ENCODE measurements at regions not wholly inside any gene's neighbourhood (a gene's known extent, or its start where the extent isn't known, plus 50 kb on each side); places are given as distances from the start of the nearest gene placed in this dataset.

DNA sequence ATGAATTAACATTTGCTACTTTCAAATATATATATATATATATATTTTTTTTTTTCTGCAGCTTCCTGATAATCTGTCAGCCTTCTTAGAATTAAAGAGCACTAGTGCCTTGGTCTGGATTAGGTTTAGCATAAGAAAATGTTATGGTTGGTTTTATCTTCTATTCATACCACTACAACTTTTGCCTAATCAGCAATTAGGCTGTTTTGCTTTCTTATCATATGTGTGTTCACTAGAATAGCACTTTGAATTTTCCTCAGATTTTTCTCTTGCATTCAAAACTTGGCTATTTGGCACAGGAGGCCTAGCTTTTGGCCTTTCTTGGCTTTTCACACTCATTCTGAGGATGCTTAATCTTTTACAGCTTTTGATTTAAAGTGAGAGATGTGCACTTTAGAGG lies 1468.1 kb downstream of the PCDH9 start:
- Mint-ChIP-seq H3K27ac (ENCODE audit: unreplicated experiment) (no peak overlapping the region), H3K4me3 (ENCODE audit: unreplicated experiment) (no peak overlapping the region), H3K9me3 (ENCODE audit: unreplicated experiment) (peaks cover 28% of the 10 kb centered on the region), H3K4me1 (ENCODE audit: unreplicated experiment) (no peaks in the 10 kb centered on the region), H3K27me3 (ENCODE audit: unreplicated experiment) (no peaks in the 10 kb centered on the region), H3K36me3 (ENCODE audit: unreplicated experiment) (peaks cover 5% of the 10 kb centered on the region)
- no peak for TF ChIP-seq CTCF (IDR thresholded peaks at IDR 0.05)
- no peak for DNase-seq (ENCODE audit: extremely low spot score, unreplicated experiment)

- TF ChIP-seq CTCF (IDR thresholded peaks at IDR 0.05): no peak
- H3K4me3 Mint-ChIP-seq (ENCODE audit: unreplicated experiment): no peak overlapping the region
- H3K9me3 Mint-ChIP-seq (ENCODE audit: unreplicated experiment): peaks cover 37% of the 10 kb centered on the region
- H3K36me3 Mint-ChIP-seq (ENCODE audit: unreplicated experiment): peaks cover 10% of the 10 kb centered on the region
- H3K27me3 Mint-ChIP-seq (ENCODE audit: unreplicated experiment): no peaks in the 10 kb centered on the region
- H3K27ac Mint-ChIP-seq (ENCODE audit: unreplicated experiment): no peak overlapping the region
- H3K4me1 Mint-ChIP-seq (ENCODE audit: unreplicated experiment): no peaks in the 10 kb centered on the region
- DNase-seq (ENCODE audit: extremely low spot score, unreplicated experiment): no peak
These were observed 1474.0 kb downstream of the PCDH9 start for GRCh38 chr13:65756071-65756671.

- Mint-ChIP-seq H3K4me3 (ENCODE audit: unreplicated experiment) (no peak overlapping the region), H3K27ac (ENCODE audit: unreplicated experiment) (no peak overlapping the region), H3K36me3 (ENCODE audit: unreplicated experiment) (no peaks in the 10 kb centered on the region), H3K27me3 (ENCODE audit: unreplicated experiment) (no peaks in the 10 kb centered on the region), H3K4me1 (ENCODE audit: unreplicated experiment) (no peaks in the 10 kb centered on the region), H3K9me3 (ENCODE audit: unreplicated experiment) (peaks cover 12% of the 10 kb centered on the region)
- no peak for DNase-seq (ENCODE audit: extremely low spot score, unreplicated experiment)
- TF ChIP-seq CTCF (IDR thresholded peaks at IDR 0.05): no peak
These were observed 1481.9 kb downstream of the PCDH9 start for GRCh38 chr13:65748227-65748626.

GRCh38 chr13:65746406-65746921 lies 1483.7 kb downstream of the PCDH9 start:
- Mint-ChIP-seq H3K27me3 (ENCODE audit: unreplicated experiment) (no peaks in the 10 kb centered on the region), H3K4me1 (ENCODE audit: unreplicated experiment) (no peaks in the 10 kb centered on the region), H3K4me3 (ENCODE audit: unreplicated experiment) (no peak overlapping the region), H3K36me3 (ENCODE audit: unreplicated experiment) (no peaks in the 10 kb centered on the region), H3K27ac (ENCODE audit: unreplicated experiment) (no peak overlapping the region), H3K9me3 (ENCODE audit: unreplicated experiment) (peaks cover 12% of the 10 kb centered on the region)
- DNase-seq (ENCODE audit: extremely low spot score, unreplicated experiment): no peak
- no peak for TF ChIP-seq CTCF (IDR thresholded peaks at IDR 0.05)

DNA sequence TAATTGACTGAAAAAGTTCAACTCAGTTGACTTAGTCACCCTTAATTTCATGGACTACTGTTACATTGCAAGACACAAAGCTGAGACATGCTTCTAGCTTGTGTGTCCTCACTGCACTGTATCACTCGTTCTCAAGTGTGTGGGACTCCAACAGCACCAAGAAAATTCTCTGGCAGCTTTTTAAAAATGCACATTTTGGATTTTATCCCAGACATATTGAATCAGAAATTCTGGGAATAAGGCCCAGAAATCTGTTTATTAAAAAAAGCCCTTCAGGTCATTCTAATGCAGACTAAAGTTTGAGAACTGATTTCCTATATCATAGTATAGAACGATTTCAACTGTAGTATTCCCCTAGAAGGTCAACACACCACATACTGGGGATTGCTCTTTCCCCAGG lies 1485.3 kb downstream of the PCDH9 start:
- Mint-ChIP-seq H3K4me3 (ENCODE audit: unreplicated experiment) (no peak overlapping the region), H3K36me3 (ENCODE audit: unreplicated experiment) (no peaks in the 10 kb centered on the region), H3K27ac (ENCODE audit: unreplicated experiment) (no peak overlapping the region), H3K4me1 (ENCODE audit: unreplicated experiment) (peaks cover 5% of the 10 kb centered on the region), H3K9me3 (ENCODE audit: unreplicated experiment) (peaks cover 16% of the 10 kb centered on the region), H3K27me3 (ENCODE audit: unreplicated experiment) (no peaks in the 10 kb centered on the region)
- no peak for TF ChIP-seq CTCF (IDR thresholded peaks at IDR 0.05)
- no peak for DNase-seq (ENCODE audit: extremely low spot score, unreplicated experiment)
